SK-N-MC (cell line): ENCODE measurements at regions not wholly inside any gene's neighbourhood (a gene's known extent, or its start where the extent isn't known, plus 50 kb on each side); places are given as distances from the start of the nearest gene placed in this dataset.
"Not testable (repeated sequence)": the region's sequence is repeated elsewhere in the genome, so short reads cannot be mapped to it uniquely, and the experiment has no call there.

Experiments
- EZH2 ChIP-seq: fragments of 200-600 bp; sonication (generic); IDR thresholded peaks from one replicate; pipeline ENCODE4 v1.6.1; 2017; ENCODE audit warnings: antibody characterized with exemption
- FOXP2 ChIP-seq: optimal IDR thresholded peaks from 2 replicates; pipeline ENCODE3; 2011; ENCODE audit warnings: mild to moderate bottlenecking, moderate library complexity; ENCODE audit not compliant: insufficient read depth; ENCODE audit errors: extremely low read length, control extremely low read depth
- POLR2AphosphoS5 ChIP-seq: IDR thresholded peaks from 2 replicates; pipeline ENCODE4 v1.6.1; 2012; ENCODE audit warnings: mild to moderate bottlenecking, low read depth, low read length, borderline replicate concordance

- not testable (repeated sequence) for TF ChIP-seq EZH2, POLR2AphosphoS5, FOXP2
Measured at GRCh38 chr1:149228672-149229585, 125.6 kb upstream of the NBPF9 start.
